ENCODE measurements at regions not wholly inside any gene's neighbourhood (a gene's known extent, or its start where the extent isn't known, plus 50 kb on each side); places are given as distances from the start of the nearest gene placed in this dataset.

DNA sequence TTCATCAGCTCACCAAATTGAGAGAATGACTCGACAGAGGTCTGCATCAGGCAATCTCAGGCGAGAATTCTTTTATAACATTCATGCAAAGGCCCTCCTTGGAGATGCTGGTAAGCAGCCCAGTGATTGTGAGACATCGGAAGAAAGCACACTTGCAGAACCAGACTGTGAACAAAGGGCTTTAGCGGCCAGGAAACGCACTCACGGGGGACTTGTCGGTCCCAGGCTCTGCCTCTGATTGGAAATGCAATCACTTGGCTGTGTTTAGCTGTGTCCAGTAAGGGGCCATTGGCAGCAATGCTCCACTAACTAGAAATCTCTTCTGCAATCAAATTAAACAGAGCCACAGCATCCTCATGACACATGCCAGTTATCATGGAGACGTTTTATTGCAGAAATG is 226.7 kb upstream of the CDH13 start:
- Histone ChIP-seq H3K9me3 (replicated peaks; ENCODE audit: control insufficient read depth, insufficient read depth, low read length) (no peaks in the 10 kb centered on the region), H2AFZ (ENCODE audit: low read depth, low read length) (no peak overlapping the region), H3K27me3 (ENCODE audit: control insufficient read depth in 2 of 2, insufficient read depth in 2 of 2, low read length in 2 of 2) (peaks cover 7 to 8% of the 10 kb centered on the region in 2 experiments), H3K36me3 (ENCODE audit: control insufficient read depth in 2 of 2, extremely low read depth in 1 of 2, insufficient read depth in 2 of 2, low read length in 2 of 2) (no peaks in the 10 kb centered on the region), H3K27ac (ENCODE audit: insufficient read depth, low read depth, low read length) (no peak overlapping the region), H3K4me1 (ENCODE audit: control insufficient read depth, extremely low read depth, insufficient read depth, low read length) (no peaks in the 10 kb centered on the region), H3K9me1 (replicated peaks; ENCODE audit: control insufficient read depth, extremely low read depth, insufficient read depth, low read length) (no peaks in the 10 kb centered on the region), H4K20me1 (replicated peaks; ENCODE audit: control insufficient read depth, extremely low read depth, insufficient read depth, low read length) (peaks cover 2% of the 10 kb centered on the region), H3K4me2 (ENCODE audit: insufficient read depth, low read length) (no peak overlapping the region), H3K9ac (replicated peaks; ENCODE audit: extremely low read depth, insufficient read depth, low read length) (no peak overlapping the region), H3K4me3 (replicated peaks in 1 of 3; ENCODE audit: insufficient read depth in 1 of 3, low read depth in 1 of 3, low read length in 3 of 3) (no peak overlapping the region), H3K79me2 (ENCODE audit: control insufficient read depth, insufficient read depth, low read length) (no peaks in the 10 kb centered on the region)
- TF ChIP-seq GATA2 (IDR thresholded peaks at IDR 0.05; ENCODE audit: insufficient read depth, insufficient read length, low read depth, low read length): no peak
- TF ChIP-seq FOS (IDR thresholded peaks at IDR 0.05; ENCODE audit: borderline replicate concordance, insufficient read depth, low read length): no peak
- TF ChIP-seq EZH2 (IDR thresholded peaks at IDR 0.05; ENCODE audit: borderline replicate concordance, low read depth, low read length, severe bottlenecking): no peak
- FAIRE-seq (no peak), DNase-seq (ENCODE audit: low read depth, low spot score) (no peak)
- ChIA-PET POLR2A (no interaction called here), CTCF (no interaction called here)
- dilution Hi-C loops (cut with MboI; ENCODE audit: extremely low pct_ligation_motif_present, low sequenced_read_pairs): no loop called here
- intact Hi-C loops (cut with micrococcal nuclease): no loop called here
- no TSS peak for BruUV-seq (replicated peaks)

DNA sequence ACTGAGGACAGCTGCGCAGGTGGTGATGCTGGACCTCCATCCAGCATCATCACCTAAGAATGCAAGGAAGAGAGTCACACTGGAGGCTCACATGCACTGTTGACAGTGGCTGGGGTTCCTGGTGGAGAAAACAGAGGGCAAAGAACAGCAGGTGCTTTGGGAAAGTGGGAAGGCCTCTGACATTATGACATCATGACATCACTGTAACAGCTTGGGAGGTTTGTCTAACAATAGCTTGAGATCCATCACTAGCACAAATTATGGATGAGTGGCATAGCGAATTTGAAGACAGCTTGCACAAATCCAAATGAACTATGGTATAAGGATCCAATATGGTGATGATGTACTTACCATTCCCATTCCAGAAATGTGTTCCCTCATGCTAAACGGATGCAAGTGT is 226.5 kb upstream of the MPHOSPH6 start:
- Histone ChIP-seq H3K9me1 (replicated peaks; ENCODE audit: control insufficient read depth, extremely low read depth, insufficient read depth, low read length) (no peaks in the 10 kb centered on the region), H3K27me3 (ENCODE audit: control insufficient read depth in 2 of 2, insufficient read depth in 2 of 2, low read length in 2 of 2) (peaks cover 3 to 13% of the 10 kb centered on the region in 2 experiments), H2AFZ (ENCODE audit: low read depth, low read length) (no peak overlapping the region), H3K27ac (ENCODE audit: insufficient read depth, low read depth, low read length) (no peak overlapping the region), H4K20me1 (replicated peaks; ENCODE audit: control insufficient read depth, extremely low read depth, insufficient read depth, low read length) (peaks cover 2% of the 10 kb centered on the region), H3K9me3 (replicated peaks; ENCODE audit: control insufficient read depth, insufficient read depth, low read length) (no peaks in the 10 kb centered on the region), H3K36me3 (ENCODE audit: control insufficient read depth in 2 of 2, extremely low read depth in 1 of 2, insufficient read depth in 2 of 2, low read length in 2 of 2) (no peaks in the 10 kb centered on the region), H3K79me2 (ENCODE audit: control insufficient read depth, insufficient read depth, low read length) (no peaks in the 10 kb centered on the region), H3K4me2 (ENCODE audit: insufficient read depth, low read length) (no peak overlapping the region), H3K9ac (replicated peaks; ENCODE audit: extremely low read depth, insufficient read depth, low read length) (no peak overlapping the region), H3K4me3 (replicated peaks in 1 of 3; ENCODE audit: insufficient read depth in 1 of 3, low read depth in 1 of 3, low read length in 3 of 3) (no peak overlapping the region), H3K4me1 (ENCODE audit: control insufficient read depth, extremely low read depth, insufficient read depth, low read length) (no peaks in the 10 kb centered on the region)
- intact Hi-C loops (cut with micrococcal nuclease) (no loop called here), dilution Hi-C loops (cut with MboI; ENCODE audit: extremely low pct_ligation_motif_present, low sequenced_read_pairs) (no loop called here)
- ChIA-PET CTCF (interaction anchor here (2.1 kb wide), 1 partner anchor 12 kb away, joined by 4 read pairs; no protein-coding TSS in a partner anchor), POLR2A (no interaction called here)
- TF ChIP-seq FOS (IDR thresholded peaks at IDR 0.05; ENCODE audit: borderline replicate concordance, insufficient read depth, low read length) (no peak), EZH2 (IDR thresholded peaks at IDR 0.05; ENCODE audit: borderline replicate concordance, low read depth, low read length, severe bottlenecking) (no peak), POLR2AphosphoS5 (IDR thresholded peaks at IDR 0.05; ENCODE audit: insufficient read depth, low read depth, low read length) (no peak), JUN (IDR thresholded peaks at IDR 0.05; ENCODE audit: borderline replicate concordance, insufficient read depth, insufficient read length, low read depth) (no peak), GATA2 (IDR thresholded peaks at IDR 0.05; ENCODE audit: insufficient read depth, insufficient read length, low read depth, low read length) (no peak), MYC (IDR thresholded peaks at IDR 0.05; ENCODE audit: low read depth, low read length) (no peak)
- TF ChIP-seq, protein P1, sequence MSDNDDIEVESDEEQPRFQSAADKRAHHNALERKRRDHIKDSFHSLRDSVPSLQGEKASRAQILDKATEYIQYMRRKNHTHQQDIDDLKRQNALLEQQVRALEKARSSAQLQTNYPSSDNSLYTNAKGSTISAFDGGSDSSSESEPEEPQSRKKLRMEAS (IDR thresholded peaks at IDR 0.05; ENCODE audit: insufficient read depth, insufficient read length): no peak
- DNase-seq (ENCODE audit: low read depth, low spot score) (no peak), FAIRE-seq (no peak)
- BruUV-seq (replicated peaks): no TSS peak

All from endothelial cell of umbilical vein (primary cell).